MCF 10A (cell line): ENCODE measurements at regions not wholly inside any gene's neighbourhood (a gene's known extent, or its start where the extent isn't known, plus 50 kb on each side); places are given as distances from the start of the nearest gene placed in this dataset.
"Not testable (repeated sequence)": the region's sequence is repeated elsewhere in the genome, so short reads cannot be mapped to it uniquely, and the experiment has no call there.

ENCODE experiments used
- BruUV-seq: library from RNA; stranded (reverse); fragments of 400-500 nt; replicated peaks from 2 replicates; lab custom pipeline; 2021; lab: Mats Ljungman, UMichigan
- CTCF ChIA-PET: fragments of 300-600 bp; sonication (Branson Sonifier 250); formaldehyde crosslinking; extraction: SDS; loops from one replicate; lab custom pipeline; 2021; ENCODE audit warnings: antibody characterized with exemption, inconsistent platforms; lab: Yijun Ruan, JAX
- POLR2A ChIA-PET: fragments of 300-600, 350-650 bp; sonication (Branson Sonifier 250); formaldehyde crosslinking; extraction: SDS; loops from one replicate; lab custom pipeline; 2020; ENCODE audit warnings: antibody characterized with exemption, inconsistent platforms; lab: Yijun Ruan, JAX
- DNase-seq: peaks from one replicate; pipeline ENCODE4 v3.0.0-alpha.2; 2018; ENCODE audit not compliant: unreplicated experiment
- H3K27ac Mint-ChIP-seq: one replicate; pipeline ENCODE4 v1.8.0; 2022; ENCODE audit warnings: mild to moderate bottlenecking, low read depth, mixed read lengths; ENCODE audit not compliant: unreplicated experiment
- H3K27me3 Mint-ChIP-seq: one replicate; pipeline ENCODE4 v1.8.0; 2022; ENCODE audit warnings: mixed read lengths; ENCODE audit not compliant: insufficient read depth, unreplicated experiment
- H3K36me3 Mint-ChIP-seq: one replicate; pipeline ENCODE4 v1.8.0; 2022; ENCODE audit warnings: mild to moderate bottlenecking, moderate library complexity, mixed read lengths; ENCODE audit not compliant: insufficient read depth, unreplicated experiment
- H3K4me1 Mint-ChIP-seq: one replicate; pipeline ENCODE4 v1.8.0; 2022; ENCODE audit warnings: mixed read lengths; ENCODE audit not compliant: insufficient read depth, unreplicated experiment
- H3K4me3 Mint-ChIP-seq: one replicate; pipeline ENCODE4 v1.8.0; 2022; ENCODE audit warnings: mild to moderate bottlenecking, moderate library complexity, mixed read lengths; ENCODE audit not compliant: unreplicated experiment
- H3K9me3 Mint-ChIP-seq: one replicate; pipeline ENCODE4 v1.8.0; 2022; ENCODE audit warnings: mixed read lengths; ENCODE audit not compliant: unreplicated experiment
- CTCF ChIP-seq: fragments of 200-600 bp; IDR thresholded peaks from one replicate; pipeline ENCODE4 v1.8.0; 2022; ENCODE audit warnings: antibody characterized with exemption, mild to moderate bottlenecking; ENCODE audit not compliant: unreplicated experiment
- intact Hi-C: fragments of 100-400 bp; cut with micrococcal nuclease; formaldehyde crosslinking; loops from 2 replicates; pipeline ENCODE4 v1.14.1; 2022

- peaks cover 35% of the 10 kb centered on the region for H3K9me3 Mint-ChIP-seq
- CTCF ChIA-PET: interaction anchor here (0.9 kb wide), 1 partner anchor 1265 kb away, joined by 3 read pairs; no protein-coding TSS in a partner anchor
- H3K27me3 Mint-ChIP-seq: no peaks in the 10 kb centered on the region
- DNase-seq: no peak
- no peak overlapping the region for H3K4me3 Mint-ChIP-seq
- H3K36me3 Mint-ChIP-seq: no peaks in the 10 kb centered on the region
- POLR2A ChIA-PET: no interaction called here
- H3K27ac Mint-ChIP-seq: no peak overlapping the region
- H3K4me1 Mint-ChIP-seq: no peaks in the 10 kb centered on the region
- intact Hi-C loops: no loop called here
- no peak for TF ChIP-seq CTCF
- BruUV-seq: no TSS peak
Observed at GRCh38 chr20:29319725-29320124, 1937.7 kb upstream of the DEFB115 start.

DNA sequence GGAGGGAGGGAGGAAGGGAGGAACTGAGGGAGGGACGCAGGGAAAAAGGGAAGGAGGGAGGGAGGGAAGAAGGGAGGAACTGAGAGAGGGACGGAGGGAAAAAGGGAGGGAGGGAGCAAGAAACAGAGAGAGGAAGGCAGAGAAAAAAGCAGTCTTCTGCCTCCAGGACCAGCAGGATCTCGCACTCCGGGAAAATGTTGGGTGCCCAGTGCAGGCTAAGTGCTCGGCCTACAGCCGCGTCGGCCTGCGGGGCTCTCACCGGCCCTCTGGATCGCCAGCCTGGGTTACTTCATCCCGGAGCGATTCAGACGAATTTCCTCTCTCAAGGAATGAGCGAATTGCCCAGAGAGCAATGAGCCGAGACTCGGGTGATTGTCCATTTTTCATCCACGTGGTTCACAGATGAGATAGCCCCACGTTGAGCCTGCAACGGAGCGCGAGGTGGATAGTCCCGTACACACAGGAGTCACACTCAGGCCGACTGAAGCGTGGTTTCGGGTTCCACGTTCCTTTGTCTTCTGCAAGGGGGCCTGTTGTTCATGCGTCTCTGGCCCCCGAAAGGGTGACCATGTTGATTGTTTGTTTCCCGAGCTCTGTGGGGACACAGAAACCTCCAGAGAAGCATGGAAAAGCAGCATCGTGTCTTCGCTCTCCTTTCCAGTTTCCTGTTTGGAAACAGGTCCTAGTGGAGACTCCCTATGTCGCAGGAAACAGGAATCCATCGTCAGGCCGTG lies 1937.1 kb upstream of the DEFB115 start:
- H3K4me3 Mint-ChIP-seq, BruUV-seq, POLR2A ChIA-PET, DNase-seq, CTCF ChIA-PET, H3K36me3 Mint-ChIP-seq, intact Hi-C loops, H3K27me3 Mint-ChIP-seq, H3K4me1 Mint-ChIP-seq, H3K27ac Mint-ChIP-seq: not testable (repeated sequence)
- H3K9me3 Mint-ChIP-seq: peaks cover 35% of the 10 kb centered on the region

- POLR2A ChIA-PET, H3K27ac Mint-ChIP-seq, CTCF ChIA-PET, H3K4me3 Mint-ChIP-seq, H3K36me3 Mint-ChIP-seq, H3K27me3 Mint-ChIP-seq, BruUV-seq, DNase-seq, intact Hi-C loops, H3K4me1 Mint-ChIP-seq: not testable (repeated sequence)
- peaks cover 20% of the 10 kb centered on the region for H3K9me3 Mint-ChIP-seq
Observed at GRCh38 chr20:29323631-29324515, 1933.6 kb upstream of the DEFB115 start.

GRCh38 chr20:29324516-29325303 lies 1932.8 kb upstream of the DEFB115 start:
- intact Hi-C loops, H3K27ac Mint-ChIP-seq: not testable (repeated sequence)

GRCh38 chr20:29325304-29325640 lies 1932.2 kb upstream of the DEFB115 start:
- H3K4me1 Mint-ChIP-seq: no peaks in the 10 kb centered on the region
- intact Hi-C loops: no loop called here
- no peak for TF ChIP-seq CTCF
- no TSS peak for BruUV-seq
- H3K9me3 Mint-ChIP-seq: peaks cover 28% of the 10 kb centered on the region
- ChIA-PET CTCF (no interaction called here), POLR2A (no interaction called here)
- H3K27me3 Mint-ChIP-seq: no peaks in the 10 kb centered on the region
- H3K4me3 Mint-ChIP-seq: no peak overlapping the region
- H3K36me3 Mint-ChIP-seq: peaks cover 6% of the 10 kb centered on the region
- DNase-seq: no peak
- H3K27ac Mint-ChIP-seq: no peak overlapping the region

More at GRCh38 chr20:29324516-29325303, 1932.8 kb upstream of the DEFB115 start:
- H3K27me3 Mint-ChIP-seq, POLR2A ChIA-PET, H3K36me3 Mint-ChIP-seq, DNase-seq, CTCF ChIA-PET, BruUV-seq, H3K4me1 Mint-ChIP-seq, H3K4me3 Mint-ChIP-seq: not testable (repeated sequence)
- H3K9me3 Mint-ChIP-seq: peaks cover 22% of the 10 kb centered on the region

GRCh38 chr20:29325781-29326180 lies 1931.7 kb upstream of the DEFB115 start:
- BruUV-seq, DNase-seq, H3K4me1 Mint-ChIP-seq, POLR2A ChIA-PET, H3K36me3 Mint-ChIP-seq, intact Hi-C loops, H3K27me3 Mint-ChIP-seq, H3K27ac Mint-ChIP-seq, H3K4me3 Mint-ChIP-seq: not testable (repeated sequence)
- CTCF ChIA-PET: interaction anchor here (0.8 kb wide), 1 partner anchor 10 kb away, joined by 3 read pairs; no protein-coding TSS in a partner anchor
- H3K9me3 Mint-ChIP-seq: peaks cover 30% of the 10 kb centered on the region
